Type B pancreatic cell (in vitro differentiated cells): ENCODE measurements at regions not wholly inside any gene's neighbourhood (a gene's known extent, or its start where the extent isn't known, plus 50 kb on each side); places are given as distances from the start of the nearest gene placed in this dataset.

Experiments
- DNase-seq: peaks from one replicate; pipeline ENCODE4 v3.0.0; 2021; ENCODE audit warnings: mixed read lengths; ENCODE audit not compliant: unreplicated experiment; ENCODE audit errors: extremely low spot score
- H3K27ac Mint-ChIP-seq: 2 replicates; pipeline ENCODE4 v1.8.0; 2021; ENCODE audit warnings: mild to moderate bottlenecking, mixed read lengths
- H3K27me3 Mint-ChIP-seq: 2 replicates; pipeline ENCODE4 v1.8.0; 2021; ENCODE audit warnings: mixed read lengths
- H3K36me3 Mint-ChIP-seq: 2 replicates; pipeline ENCODE4 v1.8.0; 2021; ENCODE audit warnings: mixed read lengths
- H3K4me1 Mint-ChIP-seq: one replicate; pipeline ENCODE4 v1.8.0; 2021; ENCODE audit warnings: mixed read lengths; ENCODE audit not compliant: unreplicated experiment
- H3K4me3 Mint-ChIP-seq: 2 replicates; pipeline ENCODE4 v1.8.0; 2021; ENCODE audit warnings: mild to moderate bottlenecking, mixed read lengths
- H3K9me3 Mint-ChIP-seq: 2 replicates; pipeline ENCODE4 v1.8.0; 2021; ENCODE audit warnings: mixed read lengths
- CTCF ChIP-seq: fragments of 200-600 bp; sonication (generic); conservative IDR thresholded peaks from 2 replicates; pipeline ENCODE4 v1.5.0; 2021; ENCODE audit warnings: antibody characterized with exemption, mild to moderate bottlenecking

- H3K27me3 Mint-ChIP-seq = peaks cover 4% of the 10 kb centered on the region
- no peaks in the 10 kb centered on the region for H3K36me3 Mint-ChIP-seq
- no peak for TF ChIP-seq CTCF
- H3K4me1 Mint-ChIP-seq = no peaks in the 10 kb centered on the region
- no peak for DNase-seq
- H3K4me3 Mint-ChIP-seq = no peak overlapping the region
- no peak overlapping the region for H3K27ac Mint-ChIP-seq
- no peaks in the 10 kb centered on the region for H3K9me3 Mint-ChIP-seq
Measured at GRCh38 chr3:189502256-189502655, 128.9 kb upstream of the TP63 start.

- H3K36me3 Mint-ChIP-seq = no peaks in the 10 kb centered on the region
- H3K4me3 Mint-ChIP-seq = no peak overlapping the region
- no peak for DNase-seq
- TF ChIP-seq CTCF = no peak
- H3K27me3 Mint-ChIP-seq = peaks cover 4% of the 10 kb centered on the region
- no peaks in the 10 kb centered on the region for H3K9me3 Mint-ChIP-seq
- no peaks in the 10 kb centered on the region for H3K4me1 Mint-ChIP-seq
- H3K27ac Mint-ChIP-seq = no peak overlapping the region
Measured at GRCh38 chr3:189502676-189503257, 128.4 kb upstream of the TP63 start.

- Mint-ChIP-seq H3K27ac (no peak overlapping the region), H3K4me1 (peaks cover 9% of the 10 kb centered on the region), H3K9me3 (no peaks in the 10 kb centered on the region), H3K36me3 (no peaks in the 10 kb centered on the region), H3K27me3 (peaks cover 4% of the 10 kb centered on the region), H3K4me3 (no peak overlapping the region)
- TF ChIP-seq CTCF = no peak
- no peak for DNase-seq
Measured at GRCh38 chr3:189507856-189508255, 123.3 kb upstream of the TP63 start.

- no peak for TF ChIP-seq CTCF
- Mint-ChIP-seq H3K27ac (peak overlapping the region; percentile 21), H3K36me3 (no peaks in the 10 kb centered on the region), H3K9me3 (no peaks in the 10 kb centered on the region), H3K27me3 (peaks cover 6% of the 10 kb centered on the region), H3K4me3 (no peak overlapping the region), H3K4me1 (peaks cover 9% of the 10 kb centered on the region)
- no peak for DNase-seq
Measured at GRCh38 chr3:189508784-189509501, 122.2 kb upstream of the TP63 start.

- Mint-ChIP-seq H3K4me3 (no peak overlapping the region), H3K27me3 (peaks cover 6% of the 10 kb centered on the region), H3K36me3 (no peaks in the 10 kb centered on the region), H3K4me1 (peaks cover 9% of the 10 kb centered on the region), H3K9me3 (no peaks in the 10 kb centered on the region), H3K27ac (peak overlapping the region; percentile 93)
- no peak for DNase-seq
- TF ChIP-seq CTCF = no peak
Measured at GRCh38 chr3:189512039-189512438, 119.2 kb upstream of the TP63 start.
